Glutamatergic neuron (in vitro differentiated cells): ENCODE measurements at regions not wholly inside any gene's neighbourhood (a gene's known extent, or its start where the extent isn't known, plus 50 kb on each side); places are given as distances from the start of the nearest gene placed in this dataset.

Experiments
- DNase-seq: peaks from one replicate; pipeline ENCODE4 v3.0.0; 2022
- H3K27ac Mint-ChIP-seq: one replicate; pipeline ENCODE4 v1.8.0; 2020; ENCODE audit warnings: mild to moderate bottlenecking, mixed read lengths, inconsistent platforms; ENCODE audit not compliant: unreplicated experiment
- H3K27me3 Mint-ChIP-seq: one replicate; pipeline ENCODE4 v1.8.0; 2020; ENCODE audit warnings: mild to moderate bottlenecking, moderate library complexity, mixed read lengths, inconsistent platforms; ENCODE audit not compliant: unreplicated experiment
- H3K36me3 Mint-ChIP-seq: one replicate; pipeline ENCODE4 v1.8.0; 2020; ENCODE audit warnings: mild to moderate bottlenecking, mixed read lengths, inconsistent platforms; ENCODE audit not compliant: unreplicated experiment
- H3K4me1 Mint-ChIP-seq: one replicate; pipeline ENCODE4 v1.8.0; 2020; ENCODE audit warnings: mild to moderate bottlenecking, low read depth, mixed read lengths, inconsistent platforms; ENCODE audit not compliant: unreplicated experiment
- H3K4me3 Mint-ChIP-seq: one replicate; pipeline ENCODE4 v1.8.0; 2020; ENCODE audit warnings: mild to moderate bottlenecking, mixed read lengths, inconsistent platforms; ENCODE audit not compliant: unreplicated experiment
- H3K9me3 Mint-ChIP-seq: one replicate; pipeline ENCODE4 v1.8.0; 2020; ENCODE audit warnings: mild to moderate bottlenecking, moderate library complexity, mixed read lengths, inconsistent platforms; ENCODE audit not compliant: unreplicated experiment
- CTCF ChIP-seq: fragments of 200-600 bp; sonication (generic); IDR thresholded peaks from one replicate; pipeline ENCODE4 v1.5.0; 2021; ENCODE audit not compliant: partially characterized antibody, unreplicated experiment

DNA sequence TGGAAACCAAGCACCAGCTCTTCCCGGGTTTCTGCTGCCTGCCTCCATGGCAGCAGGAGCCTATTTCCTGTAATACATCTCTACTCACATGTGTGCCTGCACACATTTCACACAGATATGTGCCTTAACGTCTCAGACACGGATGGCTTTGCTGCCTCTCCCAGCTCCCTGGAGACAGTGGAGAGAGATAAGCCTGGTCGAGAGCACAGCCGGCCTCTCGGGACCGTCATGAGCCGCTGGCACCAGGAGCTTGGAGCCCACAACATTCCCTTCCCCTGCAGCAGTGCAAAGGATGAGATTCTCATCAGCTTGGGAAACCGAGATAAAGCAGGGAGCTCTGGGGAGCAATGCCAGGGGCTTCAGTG lies 587.7 kb downstream of the BRD1 start:
- Mint-ChIP-seq H3K36me3 (peaks cover 11% of the 10 kb centered on the region), H3K4me3 (no peak overlapping the region), H3K27ac (no peak overlapping the region), H3K27me3 (peaks cover 10% of the 10 kb centered on the region), H3K4me1 (no peaks in the 10 kb centered on the region), H3K9me3 (peaks cover 32% of the 10 kb centered on the region)
- no peak for DNase-seq
- TF ChIP-seq CTCF = no peak

GRCh38 chr22:49239264-49240015 lies 588.2 kb downstream of the BRD1 start:
- DNase-seq = no peak
- H3K27me3 Mint-ChIP-seq = peaks cover 10% of the 10 kb centered on the region
- peaks cover 33% of the 10 kb centered on the region for H3K9me3 Mint-ChIP-seq
- no peaks in the 10 kb centered on the region for H3K4me1 Mint-ChIP-seq
- H3K4me3 Mint-ChIP-seq = no peak overlapping the region
- H3K36me3 Mint-ChIP-seq = peaks cover 11% of the 10 kb centered on the region
- TF ChIP-seq CTCF = no peak
- H3K27ac Mint-ChIP-seq = no peak overlapping the region

GRCh38 chr22:49238181-49239141 lies 589.2 kb downstream of the BRD1 start:
- H3K27me3 Mint-ChIP-seq = peaks cover 10% of the 10 kb centered on the region
- no peak for DNase-seq
- no peak for TF ChIP-seq CTCF
- H3K27ac Mint-ChIP-seq = no peak overlapping the region
- peaks cover 31% of the 10 kb centered on the region for H3K9me3 Mint-ChIP-seq
- peaks cover 9% of the 10 kb centered on the region for H3K36me3 Mint-ChIP-seq
- no peak overlapping the region for H3K4me3 Mint-ChIP-seq
- no peaks in the 10 kb centered on the region for H3K4me1 Mint-ChIP-seq

GRCh38 chr22:49237703-49238102 lies 590.0 kb downstream of the BRD1 start:
- Mint-ChIP-seq H3K27me3 (peaks cover 5% of the 10 kb centered on the region), H3K4me1 (no peaks in the 10 kb centered on the region), H3K9me3 (peaks cover 29% of the 10 kb centered on the region), H3K27ac (no peak overlapping the region), H3K4me3 (no peak overlapping the region), H3K36me3 (peaks cover 1% of the 10 kb centered on the region)
- no peak for DNase-seq
- TF ChIP-seq CTCF = no peak

DNA sequence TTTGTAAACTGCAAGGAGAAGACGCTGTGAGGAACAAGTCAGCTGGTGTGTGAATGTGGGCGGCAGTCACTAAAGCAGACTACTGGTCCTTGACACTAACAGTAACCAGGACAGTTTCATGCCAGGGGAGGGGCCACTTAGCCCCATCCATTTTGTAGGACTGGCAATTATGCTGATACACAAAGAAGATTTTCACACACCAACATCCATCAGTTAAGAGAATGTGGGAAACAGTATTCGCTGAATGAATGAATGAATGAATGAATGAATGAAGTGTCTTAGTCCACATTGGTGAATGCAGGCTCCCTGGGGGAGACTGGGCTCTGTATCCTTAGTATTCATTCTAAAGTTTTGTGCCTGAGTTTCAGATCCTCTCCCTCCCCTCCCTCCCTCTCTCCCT lies 590.4 kb downstream of the BRD1 start:
- Mint-ChIP-seq H3K36me3 (no peaks in the 10 kb centered on the region), H3K4me1 (no peaks in the 10 kb centered on the region), H3K9me3 (peaks cover 25% of the 10 kb centered on the region)

More for the DNA sequence above, 590.4 kb downstream of the BRD1 start:
- TF ChIP-seq CTCF = no peak
- Mint-ChIP-seq H3K27me3 (peaks cover 5% of the 10 kb centered on the region), H3K27ac (no peak overlapping the region), H3K4me3 (no peak overlapping the region)
- no peak for DNase-seq
